ENCODE measurements at regions not wholly inside any gene's neighbourhood (a gene's known extent, or its start where the extent isn't known, plus 50 kb on each side); places are given as distances from the start of the nearest gene placed in this dataset.

GRCh38 chr5:133889271-133889905 is 79.0 kb downstream of the C5orf15 start:
- TF ChIP-seq POLR2A (IDR thresholded peaks at IDR 0.05) (no peak), EP300 (IDR thresholded peaks at IDR 0.05) (no peak)
- TF ChIP-seq, protein P1, sequence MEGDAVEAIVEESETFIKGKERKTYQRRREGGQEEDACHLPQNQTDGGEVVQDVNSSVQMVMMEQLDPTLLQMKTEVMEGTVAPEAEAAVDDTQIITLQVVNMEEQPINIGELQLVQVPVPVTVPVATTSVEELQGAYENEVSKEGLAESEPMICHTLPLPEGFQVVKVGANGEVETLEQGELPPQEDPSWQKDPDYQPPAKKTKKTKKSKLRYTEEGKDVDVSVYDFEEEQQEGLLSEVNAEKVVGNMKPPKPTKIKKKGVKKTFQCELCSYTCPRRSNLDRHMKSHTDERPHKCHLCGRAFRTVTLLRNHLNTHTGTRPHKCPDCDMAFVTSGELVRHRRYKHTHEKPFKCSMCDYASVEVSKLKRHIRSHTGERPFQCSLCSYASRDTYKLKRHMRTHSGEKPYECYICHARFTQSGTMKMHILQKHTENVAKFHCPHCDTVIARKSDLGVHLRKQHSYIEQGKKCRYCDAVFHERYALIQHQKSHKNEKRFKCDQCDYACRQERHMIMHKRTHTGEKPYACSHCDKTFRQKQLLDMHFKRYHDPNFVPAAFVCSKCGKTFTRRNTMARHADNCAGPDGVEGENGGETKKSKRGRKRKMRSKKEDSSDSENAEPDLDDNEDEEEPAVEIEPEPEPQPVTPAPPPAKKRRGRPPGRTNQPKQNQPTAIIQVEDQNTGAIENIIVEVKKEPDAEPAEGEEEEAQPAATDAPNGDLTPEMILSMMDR (IDR thresholded peaks at IDR 0.05) = no peak
- DNase-seq (ENCODE audit: low spot score in 2 of 2) = no peak
- H3K4me1 ChIP-seq = peaks cover 0 to 9% (median 0%) of the 10 kb centered on the region in 4 donors
- WGBS, 2 donors = 83 to 91% methylated on average over 6 of the region's 6 CpGs
- no peaks in the 10 kb centered on the region for H3K36me3 ChIP-seq
- H3K27ac ChIP-seq = no peak overlapping the region
- H3K4me3 ChIP-seq = no peak overlapping the region
- H3K27me3 ChIP-seq = no peaks in the 10 kb centered on the region
- no peaks in the 10 kb centered on the region for H3K9me3 ChIP-seq

DNA sequence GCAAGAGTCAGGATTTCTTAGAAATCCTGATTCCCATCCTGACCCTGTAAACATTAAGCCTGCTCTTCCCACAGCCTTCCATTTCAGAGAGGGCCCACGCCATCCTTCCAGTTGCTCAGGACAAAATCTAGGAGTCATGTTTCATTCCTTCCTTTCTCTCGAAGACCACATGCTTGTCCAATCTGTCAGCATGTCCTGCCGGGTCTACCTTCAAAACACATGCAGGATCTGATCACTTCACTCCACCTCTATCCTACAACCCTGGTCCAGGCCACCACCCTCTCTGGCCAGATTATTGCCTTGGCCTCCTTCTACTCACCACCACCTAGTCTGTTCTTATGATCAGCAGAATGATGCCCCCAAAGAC is 79.8 kb downstream of the C5orf15 start:
- Histone ChIP-seq H3K4me3 (no peak overlapping the region), H3K36me3 (no peaks in the 10 kb centered on the region), H3K9me3 (no peaks in the 10 kb centered on the region), H3K4me1 (peaks cover 0 to 10% (median 0%) of the 10 kb centered on the region in 4 donors), H3K27me3 (no peaks in the 10 kb centered on the region), H3K27ac (no peak overlapping the region)
- TF ChIP-seq POLR2A (IDR thresholded peaks at IDR 0.05) (no peak), EP300 (IDR thresholded peaks at IDR 0.05) (no peak)
- TF ChIP-seq, protein P1 (IDR thresholded peaks at IDR 0.05) = no peak
- no peak for DNase-seq (ENCODE audit: low spot score in 2 of 2)
- 92 to 93% methylated on average over 3 of the region's 3 CpGs for WGBS, 2 donors

GRCh38 chr5:133885566-133885965 is 82.9 kb downstream of the C5orf15 start:
- H3K36me3 ChIP-seq = no peaks in the 10 kb centered on the region
- peaks cover 0 to 10% (median 0%) of the 10 kb centered on the region in 4 donors for H3K4me1 ChIP-seq
- TF ChIP-seq POLR2A (IDR thresholded peaks at IDR 0.05) = no peak
- TF ChIP-seq EP300 (IDR thresholded peaks at IDR 0.05) = no peak
- TF ChIP-seq, protein P1 (IDR thresholded peaks at IDR 0.05) = no peak
- no peak overlapping the region for H3K27ac ChIP-seq
- H3K4me3 ChIP-seq = no peak overlapping the region
- no peaks in the 10 kb centered on the region for H3K9me3 ChIP-seq
- no peaks in the 10 kb centered on the region for H3K27me3 ChIP-seq
- DNase-seq (ENCODE audit: low spot score in 2 of 2) = no peak
- WGBS, 2 donors = 93 to 94% methylated on average over 6 of the region's 6 CpGs

DNA sequence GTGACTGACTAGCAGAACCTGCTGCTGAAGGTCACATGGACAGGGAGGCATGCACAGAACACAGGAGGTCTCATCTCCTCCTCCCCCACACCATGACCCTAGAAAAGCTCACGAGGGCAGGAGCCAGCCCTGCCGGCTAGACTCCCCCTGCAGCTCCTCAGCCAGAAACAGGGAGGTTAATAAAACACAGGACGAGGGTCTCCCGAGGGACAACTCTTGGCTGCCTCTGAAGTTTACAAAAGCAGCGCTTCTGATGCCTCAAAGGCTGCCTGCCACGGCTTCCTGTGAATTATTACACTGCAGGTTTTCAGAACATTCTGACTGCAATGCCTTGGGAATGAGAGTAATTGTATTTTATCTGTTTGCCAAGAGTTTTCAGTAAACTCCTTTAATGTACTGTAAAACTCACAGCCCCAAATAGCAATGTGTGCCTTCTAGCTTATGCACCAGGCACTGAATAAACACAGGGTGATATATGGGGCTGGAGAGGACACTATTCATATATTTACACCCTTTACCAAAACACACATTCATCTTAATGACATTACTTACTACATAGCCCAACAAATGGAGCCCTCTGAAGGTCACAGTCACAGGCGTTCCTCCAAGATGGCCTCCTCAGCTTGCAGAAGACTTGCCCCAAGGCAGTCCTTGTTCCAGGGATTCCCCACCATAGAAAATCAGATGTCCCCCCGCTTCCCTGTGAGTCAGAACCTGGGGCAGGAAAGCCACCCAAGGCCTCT is 83.7 kb downstream of the C5orf15 start:
- TF ChIP-seq, protein P1 (IDR thresholded peaks at IDR 0.05) = no peak
- TF ChIP-seq POLR2A (IDR thresholded peaks at IDR 0.05) (no peak), EP300 (IDR thresholded peaks at IDR 0.05) (no peak)
- Histone ChIP-seq H3K9me3 (no peaks in the 10 kb centered on the region), H3K27ac (no peak overlapping the region), H3K4me3 (no peak overlapping the region), H3K36me3 (no peaks in the 10 kb centered on the region), H3K4me1 (peaks cover 0 to 10% (median 0%) of the 10 kb centered on the region in 4 donors), H3K27me3 (no peaks in the 10 kb centered on the region)
- no peak for DNase-seq (ENCODE audit: low spot score in 2 of 2)
- 34 to 44% methylated on average over 6 to 8 of the region's 8 CpGs for WGBS, 2 donors

- Histone ChIP-seq H3K9me3 (no peaks in the 10 kb centered on the region), H3K4me3 (no peak overlapping the region), H3K27ac (no peak overlapping the region), H3K4me1 (peaks cover 0 to 10% (median 0%) of the 10 kb centered on the region in 4 donors), H3K36me3 (no peaks in the 10 kb centered on the region), H3K27me3 (no peaks in the 10 kb centered on the region)
- DNase-seq (ENCODE audit: low spot score in 2 of 2) = no peak
- WGBS, 2 donors = 98% methylated on average over 5 of the region's 5 CpGs
- TF ChIP-seq EP300 (IDR thresholded peaks at IDR 0.05) = no peak
- TF ChIP-seq POLR2A (IDR thresholded peaks at IDR 0.05) = no peak
Measured at GRCh38 chr5:133883916-133884315, 84.5 kb downstream of the C5orf15 start.

Measured in tibial nerve (tissue), 4 donors.